ENCODE measurements at regions not wholly inside any gene's neighbourhood (a gene's known extent, or its start where the extent isn't known, plus 50 kb on each side); places are given as distances from the start of the nearest gene placed in this dataset.

DNA sequence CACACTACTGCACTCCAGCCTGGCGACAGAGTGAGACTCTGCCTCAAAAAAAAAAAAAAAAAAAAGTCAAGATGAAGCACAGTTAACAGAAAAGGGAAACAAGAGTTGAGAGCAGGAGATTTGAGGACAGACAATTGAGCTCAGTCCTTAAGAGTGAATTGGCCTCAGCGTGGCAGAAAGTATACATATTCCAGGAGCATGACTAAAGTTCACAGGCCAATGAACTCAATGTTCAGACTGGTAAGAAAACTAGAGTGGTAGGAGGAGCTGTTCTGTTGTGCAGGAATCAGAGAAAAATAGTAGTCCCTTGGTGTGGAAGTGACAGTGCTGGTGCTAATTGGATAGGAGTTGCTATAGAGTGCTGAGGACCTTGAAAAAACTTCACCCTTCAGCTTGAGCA, 60.0 kb downstream of the NRN1 start:
- H3K27me3 Mint-ChIP-seq (ENCODE audit: low read depth) = no peaks in the 10 kb centered on the region
- peaks cover 13% of the 10 kb centered on the region for H3K4me1 Mint-ChIP-seq (ENCODE audit: low read depth)
- peaks cover 7% of the 10 kb centered on the region for H3K36me3 Mint-ChIP-seq (ENCODE audit: low read depth)
- no peak overlapping the region for H3K4me3 Mint-ChIP-seq (ENCODE audit: unreplicated experiment)
- TF ChIP-seq, protein P1, sequence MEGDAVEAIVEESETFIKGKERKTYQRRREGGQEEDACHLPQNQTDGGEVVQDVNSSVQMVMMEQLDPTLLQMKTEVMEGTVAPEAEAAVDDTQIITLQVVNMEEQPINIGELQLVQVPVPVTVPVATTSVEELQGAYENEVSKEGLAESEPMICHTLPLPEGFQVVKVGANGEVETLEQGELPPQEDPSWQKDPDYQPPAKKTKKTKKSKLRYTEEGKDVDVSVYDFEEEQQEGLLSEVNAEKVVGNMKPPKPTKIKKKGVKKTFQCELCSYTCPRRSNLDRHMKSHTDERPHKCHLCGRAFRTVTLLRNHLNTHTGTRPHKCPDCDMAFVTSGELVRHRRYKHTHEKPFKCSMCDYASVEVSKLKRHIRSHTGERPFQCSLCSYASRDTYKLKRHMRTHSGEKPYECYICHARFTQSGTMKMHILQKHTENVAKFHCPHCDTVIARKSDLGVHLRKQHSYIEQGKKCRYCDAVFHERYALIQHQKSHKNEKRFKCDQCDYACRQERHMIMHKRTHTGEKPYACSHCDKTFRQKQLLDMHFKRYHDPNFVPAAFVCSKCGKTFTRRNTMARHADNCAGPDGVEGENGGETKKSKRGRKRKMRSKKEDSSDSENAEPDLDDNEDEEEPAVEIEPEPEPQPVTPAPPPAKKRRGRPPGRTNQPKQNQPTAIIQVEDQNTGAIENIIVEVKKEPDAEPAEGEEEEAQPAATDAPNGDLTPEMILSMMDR (IDR thresholded peaks at IDR 0.05) = no peak
- no peak for DNase-seq (ENCODE audit: low spot score)
- peaks cover 12% of the 10 kb centered on the region for H3K9me3 Mint-ChIP-seq (ENCODE audit: low read depth)
- H3K27ac Mint-ChIP-seq (ENCODE audit: unreplicated experiment) = no peak overlapping the region

DNA sequence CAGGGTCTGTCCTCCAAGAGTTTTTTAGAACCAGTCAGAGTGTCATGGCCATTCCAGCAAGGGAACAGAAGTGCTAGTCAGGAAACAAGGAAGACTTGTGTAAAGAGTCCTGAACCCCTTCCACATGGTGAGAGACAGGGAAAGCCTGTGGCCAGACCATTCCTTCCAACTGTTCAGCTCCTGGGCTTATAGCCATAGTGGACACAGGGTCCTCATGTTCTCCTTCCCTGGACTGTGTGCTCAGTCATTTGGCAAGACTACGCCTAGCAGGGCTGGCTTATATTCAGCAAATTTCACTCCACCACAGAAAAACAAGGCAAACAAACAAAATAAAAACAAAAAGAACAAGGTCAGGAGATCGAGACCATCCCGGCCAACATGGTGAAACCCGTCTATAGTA, 60.5 kb downstream of the NRN1 start:
- H3K9me3 Mint-ChIP-seq (ENCODE audit: low read depth) = peaks cover 12% of the 10 kb centered on the region
- H3K4me1 Mint-ChIP-seq (ENCODE audit: low read depth) = peaks cover 18% of the 10 kb centered on the region
- no peak overlapping the region for H3K4me3 Mint-ChIP-seq (ENCODE audit: unreplicated experiment)
- H3K36me3 Mint-ChIP-seq (ENCODE audit: low read depth) = peaks cover 7% of the 10 kb centered on the region
- no peaks in the 10 kb centered on the region for H3K27me3 Mint-ChIP-seq (ENCODE audit: low read depth)
- no peak overlapping the region for H3K27ac Mint-ChIP-seq (ENCODE audit: unreplicated experiment)
- TF ChIP-seq, protein P1 (IDR thresholded peaks at IDR 0.05) = no peak
- no peak for DNase-seq (ENCODE audit: low spot score)

DNA sequence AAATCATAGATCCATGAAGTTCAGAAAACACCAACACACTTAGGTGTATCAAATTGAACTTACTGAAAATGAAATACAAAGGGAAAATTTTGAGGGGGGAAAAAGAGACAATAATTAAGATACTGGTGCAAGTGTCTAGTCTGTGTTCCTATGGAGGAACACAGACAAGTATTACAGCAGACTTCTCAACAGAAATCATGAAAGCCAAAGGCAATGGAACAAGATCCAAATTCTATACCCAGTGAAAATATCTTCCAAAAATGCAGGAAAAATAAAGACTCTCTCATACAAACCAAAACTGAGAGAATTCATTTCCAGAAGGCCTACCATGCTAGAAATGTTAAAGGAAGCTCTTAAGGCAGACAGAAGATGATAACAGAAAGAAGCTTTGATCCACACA, 63.1 kb downstream of the NRN1 start:
- DNase-seq (ENCODE audit: low spot score) = no peak
- H3K4me1 Mint-ChIP-seq (ENCODE audit: low read depth) = peaks cover 20% of the 10 kb centered on the region
- H3K9me3 Mint-ChIP-seq (ENCODE audit: low read depth) = peaks cover 12% of the 10 kb centered on the region
- H3K27ac Mint-ChIP-seq (ENCODE audit: unreplicated experiment) = no peak overlapping the region
- H3K36me3 Mint-ChIP-seq (ENCODE audit: low read depth) = peaks cover 7% of the 10 kb centered on the region
- no peak overlapping the region for H3K4me3 Mint-ChIP-seq (ENCODE audit: unreplicated experiment)
- TF ChIP-seq, protein P1 (IDR thresholded peaks at IDR 0.05) = no peak
- no peaks in the 10 kb centered on the region for H3K27me3 Mint-ChIP-seq (ENCODE audit: low read depth)

DNA sequence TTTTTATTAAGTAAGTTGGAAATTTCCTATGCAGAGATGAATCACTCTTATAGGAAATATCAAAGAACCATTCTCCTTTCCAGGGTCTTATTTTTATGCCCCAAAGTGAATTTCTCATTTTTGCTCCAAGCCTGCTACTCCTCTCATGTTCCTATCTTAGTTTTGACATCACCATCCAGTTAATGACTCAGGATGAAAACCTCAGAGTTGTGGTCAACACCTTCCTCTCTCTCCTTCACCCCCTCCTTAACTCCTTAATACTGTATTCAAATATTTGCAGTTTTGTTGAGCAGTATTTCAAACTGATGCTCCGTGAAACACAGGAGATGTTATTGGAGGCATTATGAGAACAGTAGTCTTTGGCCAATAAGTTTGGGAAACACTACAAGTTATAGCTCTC, 64.1 kb downstream of the NRN1 start:
- TF ChIP-seq, protein P1 (IDR thresholded peaks at IDR 0.05) = no peak
- Mint-ChIP-seq H3K4me3 (ENCODE audit: unreplicated experiment) (no peak overlapping the region), H3K27ac (ENCODE audit: unreplicated experiment) (no peak overlapping the region), H3K27me3 (ENCODE audit: low read depth) (no peaks in the 10 kb centered on the region), H3K9me3 (ENCODE audit: low read depth) (peaks cover 12% of the 10 kb centered on the region), H3K4me1 (ENCODE audit: low read depth) (peaks cover 20% of the 10 kb centered on the region), H3K36me3 (ENCODE audit: low read depth) (peaks cover 7% of the 10 kb centered on the region)
- no peak for DNase-seq (ENCODE audit: low spot score)

DNA sequence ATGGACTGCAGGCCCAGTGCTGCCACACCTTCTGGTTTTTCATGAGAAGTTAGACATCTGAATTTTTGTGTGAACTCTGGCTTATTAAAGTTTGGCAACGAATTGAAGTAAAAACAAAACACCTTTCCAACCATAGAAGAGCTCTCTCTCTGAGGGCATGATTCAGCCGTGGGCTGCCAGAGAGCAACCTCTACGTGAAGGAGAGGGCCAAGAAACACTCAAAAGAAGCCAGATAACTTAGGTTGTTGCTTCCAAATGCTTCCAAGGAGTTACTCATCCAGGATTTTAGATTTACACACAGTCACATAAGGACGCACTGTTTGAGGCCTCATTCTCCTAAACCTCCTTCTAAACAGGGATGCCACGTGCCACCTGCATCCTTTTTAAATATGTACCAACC, 65.5 kb downstream of the NRN1 start:
- TF ChIP-seq, protein P1 (IDR thresholded peaks at IDR 0.05) = no peak
- Mint-ChIP-seq H3K36me3 (ENCODE audit: low read depth) (peaks cover 7% of the 10 kb centered on the region), H3K4me3 (ENCODE audit: unreplicated experiment) (no peak overlapping the region), H3K27ac (ENCODE audit: unreplicated experiment) (peak overlapping the region; percentile 89), H3K4me1 (ENCODE audit: low read depth) (peaks cover 25% of the 10 kb centered on the region), H3K9me3 (ENCODE audit: low read depth) (peaks cover 12% of the 10 kb centered on the region), H3K27me3 (ENCODE audit: low read depth) (no peaks in the 10 kb centered on the region)
- DNase-seq (ENCODE audit: low spot score) = no peak

Measured in chondrocyte (in vitro differentiated cells).